ENCODE measurements at regions not wholly inside any gene's neighbourhood (a gene's known extent, or its start where the extent isn't known, plus 50 kb on each side); places are given as distances from the start of the nearest gene placed in this dataset.

- no peak for DNase-seq (ENCODE audit: low read depth, low spot score)
Measured at GRCh38 chr13:69459346-69459745, 648.3 kb upstream of the ATXN8OS start.

DNA sequence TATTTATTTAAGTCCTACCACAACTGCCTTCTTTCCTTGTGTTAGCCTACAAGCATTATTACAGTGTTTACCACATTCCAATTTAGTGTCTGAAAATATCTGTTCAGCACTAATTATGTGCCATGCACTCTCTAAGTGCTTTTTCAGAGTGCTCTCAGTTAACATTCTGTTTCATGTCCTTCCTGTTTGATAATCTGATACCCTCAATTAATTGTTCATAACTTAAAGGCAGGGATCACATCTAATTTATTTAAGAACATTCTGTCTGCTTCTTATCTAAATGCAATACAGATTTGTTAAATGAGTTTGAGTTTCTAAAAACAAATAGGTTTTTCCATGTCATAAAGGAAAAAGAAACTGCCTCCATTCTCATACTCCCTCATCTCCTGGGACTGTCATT is 649.6 kb upstream of the ATXN8OS start:
- no peak for DNase-seq (ENCODE audit: low read depth, low spot score)
- no peak overlapping the region for H3K27ac ChIP-seq

More at GRCh38 chr13:69459346-69459745, 648.3 kb upstream of the ATXN8OS start:
- H3K27ac ChIP-seq, result no peak overlapping the region

GRCh38 chr13:69450245-69450644 is 657.4 kb upstream of the ATXN8OS start:
- no peak for DNase-seq (ENCODE audit: low read depth, low spot score)
- H3K27ac ChIP-seq, result no peak overlapping the region

GRCh38 chr13:69425235-69425634 is 682.4 kb upstream of the ATXN8OS start:
- H3K27ac ChIP-seq, result no peak overlapping the region
- no peak for DNase-seq (ENCODE audit: low read depth, low spot score)

DNA sequence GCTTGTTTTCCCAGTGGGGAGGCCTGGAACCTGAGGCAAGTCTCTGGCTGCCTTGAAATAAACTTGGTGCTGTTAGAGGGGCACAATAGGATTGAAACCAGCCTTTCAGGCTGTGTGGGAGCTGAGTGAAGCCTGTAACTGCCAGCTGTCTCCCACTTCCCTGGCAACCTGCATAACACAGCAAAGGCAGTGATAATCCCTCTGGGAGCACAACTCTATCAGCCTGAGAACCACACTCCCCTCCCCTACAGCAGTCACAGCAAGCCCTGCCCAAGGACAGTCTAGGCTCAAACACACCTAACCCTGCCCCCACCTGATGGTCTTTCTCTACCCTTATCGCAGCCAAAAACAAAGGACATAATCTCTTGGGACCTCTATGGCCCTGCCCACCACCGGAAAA is 683.8 kb upstream of the ATXN8OS start:
- DNase-seq (ENCODE audit: low read depth, low spot score), result no peak
- H3K27ac ChIP-seq, result no peak overlapping the region

GRCh38 chr13:69418319-69418718 is 689.3 kb upstream of the ATXN8OS start:
- no peak overlapping the region for H3K27ac ChIP-seq
- DNase-seq (ENCODE audit: low read depth, low spot score), result no peak

DNA sequence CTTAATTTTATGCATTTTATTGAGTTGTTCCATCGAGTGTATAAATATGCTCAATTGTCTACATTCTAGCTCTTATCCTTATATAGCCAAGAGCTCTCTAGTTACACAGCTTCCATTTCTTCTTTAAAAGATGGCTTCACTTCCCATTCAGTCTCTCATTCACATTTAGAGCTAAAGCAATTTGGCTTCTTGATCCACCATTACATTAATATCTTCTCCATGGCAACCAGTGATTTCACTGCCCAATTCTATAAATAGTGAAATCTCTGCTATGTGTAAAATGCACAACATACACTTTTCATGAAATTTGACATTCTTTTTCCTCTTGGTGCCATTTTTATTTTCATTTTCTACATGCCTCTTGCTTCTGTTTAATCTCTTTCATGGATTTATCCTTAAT is 696.9 kb upstream of the ATXN8OS start:
- DNase-seq (ENCODE audit: low read depth, low spot score), result no peak
- no peak overlapping the region for H3K27ac ChIP-seq

DNA sequence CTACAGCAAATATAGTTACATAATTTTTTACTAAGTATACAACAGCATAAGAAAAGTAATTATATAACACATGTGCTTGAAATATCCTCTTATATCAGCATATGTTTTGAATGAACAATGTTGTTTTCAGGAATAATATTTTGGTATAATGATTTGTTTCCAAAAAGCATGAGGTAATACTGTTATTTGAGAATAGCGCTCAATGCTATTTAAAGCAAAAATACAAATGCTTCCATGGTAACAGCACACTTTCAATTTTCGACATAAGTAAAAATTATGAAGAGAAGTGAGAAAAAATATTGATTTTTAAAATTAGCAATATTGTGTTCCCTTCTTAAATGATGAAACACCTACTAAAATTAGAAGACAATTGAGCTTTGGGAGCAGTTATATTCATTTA is 715.9 kb upstream of the ATXN8OS start:
- no peak overlapping the region for H3K27ac ChIP-seq
- no peak for DNase-seq (ENCODE audit: low read depth, low spot score)

- H3K27ac ChIP-seq, result no peak overlapping the region
- DNase-seq (ENCODE audit: low read depth, low spot score), result no peak
Measured at GRCh38 chr13:69389899-69390298, 717.7 kb upstream of the ATXN8OS start.

DNA sequence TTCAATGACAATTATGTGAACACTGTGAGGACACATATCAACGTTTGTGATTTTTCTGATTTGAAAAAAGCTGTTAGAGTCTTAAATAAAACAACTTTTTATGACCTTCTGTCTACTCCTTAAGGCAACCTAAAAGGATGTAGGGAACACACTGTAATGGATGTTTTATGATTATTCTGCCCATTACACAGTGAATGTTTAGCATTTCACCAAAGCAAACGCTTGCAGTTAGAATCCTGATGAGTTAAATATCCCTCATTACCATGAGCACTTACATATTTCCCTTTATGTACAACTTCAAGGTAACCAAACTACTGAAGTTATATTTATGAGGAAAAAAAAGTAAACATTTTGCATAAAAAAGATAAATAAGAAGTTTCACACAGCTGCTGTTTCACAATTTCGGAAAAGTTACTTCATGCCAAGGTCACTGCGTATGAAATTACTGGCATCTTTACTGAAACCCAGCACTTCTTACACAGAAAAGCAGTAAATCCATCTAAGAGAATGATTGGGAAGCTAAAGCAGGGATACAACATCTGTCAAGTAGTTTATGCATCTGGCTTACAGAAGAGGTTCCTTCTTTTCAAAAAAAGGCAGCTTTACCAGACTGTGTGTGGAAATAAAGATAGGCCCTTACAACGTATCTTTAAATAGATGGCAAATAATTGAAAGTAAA is 733.7 kb upstream of the ATXN8OS start:
- DNase-seq (ENCODE audit: low read depth, low spot score), result no peak

GRCh38 chr13:69363360-69363759 is 744.3 kb upstream of the ATXN8OS start:
- no peak for DNase-seq (ENCODE audit: low read depth, low spot score)
- no peak overlapping the region for H3K27ac ChIP-seq

More for the DNA sequence above, 733.7 kb upstream of the ATXN8OS start:
- no peak overlapping the region for H3K27ac ChIP-seq

DNA sequence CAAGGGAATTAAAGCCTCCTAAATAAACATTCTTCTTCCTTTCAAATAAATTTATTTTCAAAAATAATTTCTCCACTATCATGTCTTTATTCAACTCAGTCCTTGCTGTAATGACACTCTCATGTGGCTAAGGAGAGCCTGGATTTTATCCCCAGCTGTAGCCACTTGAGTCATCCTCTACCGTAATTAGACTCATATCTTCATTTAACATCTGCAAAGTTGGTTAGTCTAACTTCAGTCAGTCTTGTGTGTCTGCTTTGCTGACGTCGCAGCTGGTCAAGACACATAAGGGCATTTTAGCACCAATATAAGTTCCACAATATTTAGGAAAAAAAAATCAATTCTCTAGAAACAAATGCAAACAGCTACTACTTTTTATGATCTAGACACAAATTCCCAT is 776.4 kb upstream of the ATXN8OS start:
- no peak overlapping the region for H3K27ac ChIP-seq
- DNase-seq (ENCODE audit: low read depth, low spot score), result no peak

DNA sequence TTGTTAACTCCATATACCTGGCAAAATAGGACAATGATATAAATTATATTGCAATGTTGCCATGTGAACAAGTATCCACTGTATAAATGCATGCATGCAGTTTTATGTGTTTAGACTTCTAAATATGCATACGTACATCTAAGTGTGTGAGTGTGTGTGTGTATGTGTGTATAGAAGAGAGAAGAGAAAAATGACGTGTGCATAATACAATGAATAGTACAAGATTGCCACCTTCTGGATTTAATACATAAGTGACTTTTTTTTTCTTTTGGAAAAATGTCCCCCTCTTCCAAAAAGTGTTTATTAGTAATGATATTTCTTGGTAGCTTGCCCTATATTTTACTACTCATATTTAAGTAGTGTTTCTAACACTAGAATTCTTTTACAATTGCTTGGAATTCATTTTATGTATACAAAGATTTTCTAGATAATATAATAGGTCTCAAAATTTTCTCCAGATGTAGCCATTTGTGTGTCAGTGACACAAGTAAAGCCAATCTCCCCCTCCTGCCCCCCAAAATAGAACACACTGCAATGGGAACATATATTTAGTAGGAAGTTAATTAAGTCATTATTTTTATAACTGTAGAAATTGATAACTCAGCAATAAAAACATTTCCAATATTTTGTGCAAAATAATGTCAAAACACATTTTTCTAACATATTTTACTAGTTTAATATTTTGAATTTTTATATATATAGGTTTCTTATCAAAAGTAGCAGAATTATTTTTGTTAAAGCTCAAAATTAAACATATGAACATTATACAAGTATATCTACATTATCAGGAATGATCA is 783.3 kb upstream of the ATXN8OS start:
- no peak overlapping the region for H3K27ac ChIP-seq
- no peak for DNase-seq (ENCODE audit: low read depth, low spot score)

GRCh38 chr13:69319656-69320055 is 788.0 kb upstream of the ATXN8OS start:
- no peak overlapping the region for H3K27ac ChIP-seq

DNA sequence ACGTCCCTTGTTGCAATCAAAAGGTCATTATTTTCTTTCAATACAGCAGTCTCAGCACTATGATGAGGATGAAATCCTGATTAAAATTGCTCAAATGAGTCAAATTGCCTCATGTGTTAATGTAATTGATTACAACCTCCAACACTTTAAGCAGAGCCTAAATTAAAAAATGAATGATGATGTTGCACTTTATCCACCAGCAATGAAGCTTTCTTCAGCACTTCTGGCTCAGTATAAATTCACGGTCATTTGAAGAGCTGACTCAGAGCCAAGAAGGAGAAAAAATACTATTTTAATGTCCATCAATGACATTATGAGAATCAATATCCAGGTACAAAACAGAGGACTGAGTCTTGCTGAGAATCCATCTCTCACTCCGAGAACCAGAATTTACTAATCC is 792.6 kb upstream of the ATXN8OS start:
- no peak for DNase-seq (ENCODE audit: low read depth, low spot score)
- no peak overlapping the region for H3K27ac ChIP-seq

More at GRCh38 chr13:69319656-69320055, 788.0 kb upstream of the ATXN8OS start:
- DNase-seq (ENCODE audit: low read depth, low spot score), result no peak

DNA sequence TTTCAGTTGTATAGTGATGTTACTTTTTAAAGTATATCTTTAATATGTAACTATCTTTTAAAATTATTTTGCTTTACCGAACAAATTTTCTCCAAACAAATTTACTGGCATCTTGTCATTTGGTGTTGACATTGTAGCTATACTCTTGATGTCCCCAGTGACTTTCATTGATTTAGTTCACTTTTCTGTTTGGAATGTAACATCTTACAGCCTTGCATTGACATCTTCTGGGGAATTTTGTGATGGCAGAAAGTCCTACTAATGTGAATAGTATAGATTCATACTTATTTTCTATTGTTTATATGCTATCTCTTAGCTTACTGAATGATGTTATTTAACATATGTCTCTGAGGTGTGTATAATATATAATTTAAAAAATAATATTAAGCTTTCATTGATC is 800.9 kb upstream of the ATXN8OS start:
- no peak overlapping the region for H3K27ac ChIP-seq
- no peak for DNase-seq (ENCODE audit: low read depth, low spot score)

DNA sequence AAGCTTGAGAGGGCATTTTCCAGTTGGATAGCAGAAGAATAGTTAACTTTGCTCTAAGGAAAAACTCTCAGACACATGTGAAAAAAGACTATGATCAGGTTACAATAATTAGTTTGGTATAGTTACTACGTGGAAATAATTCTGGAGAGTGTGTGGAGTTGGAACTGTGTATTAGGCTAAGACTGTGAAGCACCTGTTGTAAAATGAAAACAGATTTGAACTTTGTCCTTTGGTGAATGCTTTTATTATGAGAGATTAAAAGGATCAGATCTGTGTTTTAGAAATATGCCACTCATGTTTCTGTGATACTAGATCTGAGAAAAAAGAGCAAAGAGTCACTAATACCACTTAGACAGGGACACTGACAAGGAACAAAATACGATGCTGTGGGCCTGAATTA is 807.5 kb upstream of the ATXN8OS start:
- H3K27ac ChIP-seq, result no peak overlapping the region

DNA sequence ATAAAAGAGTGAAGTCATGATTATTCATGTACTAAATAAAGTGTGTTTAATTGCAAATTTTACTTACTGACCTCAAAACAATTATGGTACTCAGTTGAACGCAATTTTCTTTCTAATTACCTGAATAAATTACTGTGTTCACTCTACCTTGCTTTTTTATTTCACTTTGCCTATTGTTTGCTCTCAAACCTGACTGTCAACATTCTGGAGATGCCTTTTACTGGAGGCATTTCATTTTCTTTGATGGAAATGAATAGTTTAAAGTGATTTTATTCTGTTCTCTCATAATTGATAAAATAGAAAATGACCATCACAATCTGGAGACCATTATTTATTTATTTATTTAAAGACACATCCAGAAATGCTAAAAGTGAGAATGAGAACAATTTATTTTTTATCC is 811.5 kb upstream of the ATXN8OS start:
- H3K27ac ChIP-seq, result no peak overlapping the region
- no peak for DNase-seq (ENCODE audit: low read depth, low spot score)

More for the DNA sequence above, 807.5 kb upstream of the ATXN8OS start:
- no peak for DNase-seq (ENCODE audit: low read depth, low spot score)

DNA sequence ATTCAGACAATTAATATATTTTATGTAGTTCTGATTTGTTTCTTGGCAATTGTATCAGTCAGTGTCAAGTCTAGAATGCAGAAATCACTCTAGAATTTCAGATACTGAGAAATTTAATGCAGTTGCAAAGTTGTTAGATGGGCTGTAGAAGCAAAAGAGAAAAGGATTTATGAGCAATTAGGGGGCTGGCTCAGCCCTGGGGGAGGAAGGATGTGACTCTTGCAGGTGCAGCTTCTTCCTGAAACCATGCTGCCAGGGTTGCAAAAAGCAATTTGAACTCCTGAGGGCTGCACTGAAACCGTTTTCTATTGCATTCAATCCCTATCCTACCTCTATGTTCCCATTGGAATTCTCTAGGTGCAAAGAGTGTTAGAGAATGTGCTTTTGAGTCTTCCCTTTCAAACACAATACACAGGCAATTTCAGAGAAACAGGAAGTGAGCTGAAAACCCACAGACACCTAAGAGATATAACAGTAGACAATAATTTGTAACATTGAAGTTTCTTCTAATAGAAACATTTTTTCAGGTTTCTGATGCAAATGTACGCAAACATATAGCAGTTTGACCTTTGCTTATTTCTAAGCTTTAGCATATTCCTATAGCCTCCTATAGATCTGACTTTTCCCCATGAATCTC is 814.7 kb upstream of the ATXN8OS start:
- DNase-seq (ENCODE audit: low read depth, low spot score), result no peak
- no peak overlapping the region for H3K27ac ChIP-seq

GRCh38 chr13:69291292-69291906 is 816.2 kb upstream of the ATXN8OS start:
- no peak overlapping the region for H3K27ac ChIP-seq
- DNase-seq (ENCODE audit: low read depth, low spot score), result no peak

DNA sequence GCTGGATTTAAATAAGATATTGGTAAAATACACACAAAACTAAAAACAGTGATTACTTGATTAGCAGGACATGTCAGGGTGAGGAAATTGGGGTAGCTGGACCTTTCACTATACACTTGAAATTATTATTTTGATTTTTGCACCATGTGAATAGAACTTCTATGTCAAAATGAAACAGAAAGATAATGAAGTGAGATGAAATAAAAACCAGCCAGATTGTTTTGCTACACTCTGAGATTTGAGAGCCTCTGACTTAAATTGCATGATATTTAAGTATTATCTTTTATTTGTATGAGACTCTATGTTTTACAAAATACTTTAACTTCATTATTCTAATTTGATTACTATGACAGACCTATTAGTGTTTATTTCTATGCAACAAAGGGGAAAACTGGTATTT is 819.6 kb upstream of the ATXN8OS start:
- DNase-seq (ENCODE audit: low read depth, low spot score), result no peak
- H3K27ac ChIP-seq, result no peak overlapping the region
